Peyer's patch (tissue), 4 donors: ENCODE measurements at regions not wholly inside any gene's neighbourhood (a gene's known extent, or its start where the extent isn't known, plus 50 kb on each side); places are given as distances from the start of the nearest gene placed in this dataset.

Experiments
- DNase-seq, 3 donors: peaks; one replicate each; pipeline ENCODE4 v3.0.0-alpha.2; 2017 to 2019
- H3K27ac ChIP-seq, 4 donors: fragments of 200-600 bp; sonication (generic); one replicate each; pipeline ENCODE4 v1.5.1; 2016 to 2019
- H3K27me3 ChIP-seq, 2 donors: fragments of 200-600 bp; sonication (generic); one replicate each; pipeline ENCODE4 v1.5.1; 2019
- H3K36me3 ChIP-seq, 3 donors: fragments of 200-600 bp; sonication (generic); one replicate each; pipeline ENCODE4 v1.5.1; 2016 to 2019
- H3K4me1 ChIP-seq, 4 donors: fragments of 200-600 bp; sonication (generic); one replicate each; pipeline ENCODE4 v1.5.1; 2016 to 2019
- H3K4me3 ChIP-seq, 4 donors: fragments of 200-600 bp; sonication (generic); 1 replicate in 3 of 4; 2 replicates in 1 of 4; pipeline ENCODE4 v1.5.1; 2016 to 2019; ENCODE audit warnings: mild to moderate bottlenecking in 1 of 4
- H3K9me3 ChIP-seq, 4 donors: fragments of 200-600 bp; sonication (generic); one replicate each; pipeline ENCODE4 v1.5.1; 2016 to 2019; ENCODE audit warnings: mild to moderate bottlenecking in 1 of 4
- CTCF ChIP-seq, 6 experiments: fragments of 450-650 bp in 4 of 6; fragments of 200-600 bp in 2 of 6; sonication (generic) in 1 of 6; IDR thresholded peaks; one replicate each; pipeline ENCODE4 v1.5.1; 2017 to 2019; ENCODE audit warnings: antibody characterized with exemption in 6 of 6, mild to moderate bottlenecking in 3 of 6, moderate library complexity in 1 of 6
- POLR2A ChIP-seq, 2 donors: fragments of 450-650 bp; IDR thresholded peaks; one replicate each; pipeline ENCODE4 v1.5.1; 2017; ENCODE audit warnings: antibody characterized with exemption in 2 of 2, mild to moderate bottlenecking in 2 of 2, moderate library complexity in 2 of 2

- no peak for DNase-seq
- H3K36me3 ChIP-seq: no peaks in the 10 kb centered on the region
- TF ChIP-seq CTCF (IDR thresholded peaks at IDR 0.05) (no peak), POLR2A (IDR thresholded peaks at IDR 0.05) (no peak)
- H3K27me3 ChIP-seq: no peaks in the 10 kb centered on the region
- H3K4me1 ChIP-seq: no peaks in the 10 kb centered on the region
- H3K27ac ChIP-seq: no peak overlapping the region
- no peaks in the 10 kb centered on the region for H3K9me3 ChIP-seq
- no peak overlapping the region for H3K4me3 ChIP-seq
Measured at GRCh38 chr15:97177151-97177577, 783.3 kb upstream of the ARRDC4 start.

- TF ChIP-seq CTCF (IDR thresholded peaks at IDR 0.05) (no peak), POLR2A (IDR thresholded peaks at IDR 0.05) (no peak)
- DNase-seq: no peak
Measured at GRCh38 chr15:97182581-97182980, 777.9 kb upstream of the ARRDC4 start.

GRCh38 chr15:97189162-97189780 lies 771.2 kb upstream of the ARRDC4 start:
- no peak for TF ChIP-seq CTCF (IDR thresholded peaks at IDR 0.05)
- TF ChIP-seq POLR2A (IDR thresholded peaks at IDR 0.05): no peak
- Histone ChIP-seq H3K4me1 (no peaks in the 10 kb centered on the region), H3K27me3 (no peaks in the 10 kb centered on the region), H3K27ac (no peak overlapping the region), H3K36me3 (no peaks in the 10 kb centered on the region), H3K4me3 (no peak overlapping the region), H3K9me3 (no peaks in the 10 kb centered on the region)
- DNase-seq: no peak

More at GRCh38 chr15:97182581-97182980, 777.9 kb upstream of the ARRDC4 start:
- Histone ChIP-seq H3K4me3 (no peak overlapping the region), H3K27me3 (no peaks in the 10 kb centered on the region), H3K4me1 (no peaks in the 10 kb centered on the region), H3K27ac (no peak overlapping the region), H3K36me3 (no peaks in the 10 kb centered on the region), H3K9me3 (no peaks in the 10 kb centered on the region)

GRCh38 chr15:97194750-97195149 lies 765.8 kb upstream of the ARRDC4 start:
- H3K27ac ChIP-seq: no peak overlapping the region
- no peak for DNase-seq
- H3K9me3 ChIP-seq: no peaks in the 10 kb centered on the region
- no peak overlapping the region for H3K4me3 ChIP-seq
- H3K4me1 ChIP-seq: no peaks in the 10 kb centered on the region
- TF ChIP-seq CTCF (IDR thresholded peaks at IDR 0.05): no peak
- TF ChIP-seq POLR2A (IDR thresholded peaks at IDR 0.05): no peak
- H3K27me3 ChIP-seq: no peaks in the 10 kb centered on the region
- no peaks in the 10 kb centered on the region for H3K36me3 ChIP-seq

- H3K4me3 ChIP-seq: no peak overlapping the region
- H3K4me1 ChIP-seq: no peaks in the 10 kb centered on the region
- no peaks in the 10 kb centered on the region for H3K9me3 ChIP-seq
- no peak for DNase-seq
- no peaks in the 10 kb centered on the region for H3K27me3 ChIP-seq
- no peak overlapping the region for H3K27ac ChIP-seq
- no peaks in the 10 kb centered on the region for H3K36me3 ChIP-seq
- no peak for TF ChIP-seq CTCF (IDR thresholded peaks at IDR 0.05)
- no peak for TF ChIP-seq POLR2A (IDR thresholded peaks at IDR 0.05)
Measured at GRCh38 chr15:97196048-97197014, 764.2 kb upstream of the ARRDC4 start.
